ENCODE measurements at regions not wholly inside any gene's neighbourhood (a gene's known extent, or its start where the extent isn't known, plus 50 kb on each side); places are given as distances from the start of the nearest gene placed in this dataset.

DNA sequence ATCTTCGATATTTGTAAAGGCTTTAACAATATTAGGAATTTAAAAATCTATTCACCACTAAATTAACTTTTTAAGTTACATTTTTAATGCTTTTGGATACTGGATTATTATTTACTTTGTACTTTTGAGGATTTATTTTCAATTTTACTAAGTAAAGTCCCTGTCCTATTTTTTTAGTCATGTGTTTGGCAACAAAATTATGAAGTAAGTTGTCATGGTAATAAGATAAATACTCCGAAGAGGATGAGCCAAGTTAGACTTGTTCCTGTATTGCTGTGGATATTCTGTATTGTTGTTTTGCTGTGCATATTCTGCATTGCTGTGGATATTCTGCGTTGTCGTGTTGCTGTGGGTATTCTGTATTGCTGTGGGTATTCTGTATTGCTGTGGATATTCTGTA lies 210.1 kb downstream of the MTRR start:
- Histone ChIP-seq H3K27me3 (ENCODE audit: insufficient read depth, low read length) (no peaks in the 10 kb centered on the region), H3K4me1 (ENCODE audit: control insufficient read depth in 1 of 2, insufficient read depth in 2 of 2, low read length in 2 of 2) (no peaks in the 10 kb centered on the region), H4K20me1 (ENCODE audit: insufficient read depth) (no peaks in the 10 kb centered on the region), H3K9me2 (ENCODE audit: insufficient read depth) (no peaks in the 10 kb centered on the region), H3K36me3 (ENCODE audit: control insufficient read depth in 1 of 2, insufficient read depth in 2 of 2, low read length in 2 of 2) (no peaks in the 10 kb centered on the region), H3K4me3 (replicated peaks in 1 of 2; ENCODE audit: low read depth in 1 of 2, low read length in 2 of 2) (no peak overlapping the region), H3K79me2 (ENCODE audit: insufficient read depth, low read length) (no peaks in the 10 kb centered on the region), H3K4me2 (ENCODE audit: low read length) (no peak overlapping the region), H2AFZ (ENCODE audit: low read depth, low read length, poor library complexity, severe bottlenecking) (no peak overlapping the region), H3K9me3 (ENCODE audit: control insufficient read depth in 1 of 2, insufficient read depth in 1 of 2, low read depth in 1 of 2, low read length in 2 of 2) (peaks cover 0 to 8% of the 10 kb centered on the region in 2 experiments; a peak in 1 of 4 replicates), H3K27ac (ENCODE audit: low read depth, low read length) (no peak overlapping the region), H3K9ac (ENCODE audit: low read length) (no peak overlapping the region)
- TF ChIP-seq, protein P1, sequence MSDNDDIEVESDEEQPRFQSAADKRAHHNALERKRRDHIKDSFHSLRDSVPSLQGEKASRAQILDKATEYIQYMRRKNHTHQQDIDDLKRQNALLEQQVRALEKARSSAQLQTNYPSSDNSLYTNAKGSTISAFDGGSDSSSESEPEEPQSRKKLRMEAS (IDR thresholded peaks at IDR 0.05): no peak
- TF ChIP-seq EZH2 (IDR thresholded peaks at IDR 0.05) (no peak), ELF1 (IDR thresholded peaks at IDR 0.05; ENCODE audit: borderline replicate concordance, low read depth) (no peak), POLR2AphosphoS5 (IDR thresholded peaks at IDR 0.05; ENCODE audit: low read depth, low read length) (no peak), RAD21 (IDR thresholded peaks at IDR 0.05; ENCODE audit: low read depth) (no peak)
- TF ChIP-seq, protein P2, sequence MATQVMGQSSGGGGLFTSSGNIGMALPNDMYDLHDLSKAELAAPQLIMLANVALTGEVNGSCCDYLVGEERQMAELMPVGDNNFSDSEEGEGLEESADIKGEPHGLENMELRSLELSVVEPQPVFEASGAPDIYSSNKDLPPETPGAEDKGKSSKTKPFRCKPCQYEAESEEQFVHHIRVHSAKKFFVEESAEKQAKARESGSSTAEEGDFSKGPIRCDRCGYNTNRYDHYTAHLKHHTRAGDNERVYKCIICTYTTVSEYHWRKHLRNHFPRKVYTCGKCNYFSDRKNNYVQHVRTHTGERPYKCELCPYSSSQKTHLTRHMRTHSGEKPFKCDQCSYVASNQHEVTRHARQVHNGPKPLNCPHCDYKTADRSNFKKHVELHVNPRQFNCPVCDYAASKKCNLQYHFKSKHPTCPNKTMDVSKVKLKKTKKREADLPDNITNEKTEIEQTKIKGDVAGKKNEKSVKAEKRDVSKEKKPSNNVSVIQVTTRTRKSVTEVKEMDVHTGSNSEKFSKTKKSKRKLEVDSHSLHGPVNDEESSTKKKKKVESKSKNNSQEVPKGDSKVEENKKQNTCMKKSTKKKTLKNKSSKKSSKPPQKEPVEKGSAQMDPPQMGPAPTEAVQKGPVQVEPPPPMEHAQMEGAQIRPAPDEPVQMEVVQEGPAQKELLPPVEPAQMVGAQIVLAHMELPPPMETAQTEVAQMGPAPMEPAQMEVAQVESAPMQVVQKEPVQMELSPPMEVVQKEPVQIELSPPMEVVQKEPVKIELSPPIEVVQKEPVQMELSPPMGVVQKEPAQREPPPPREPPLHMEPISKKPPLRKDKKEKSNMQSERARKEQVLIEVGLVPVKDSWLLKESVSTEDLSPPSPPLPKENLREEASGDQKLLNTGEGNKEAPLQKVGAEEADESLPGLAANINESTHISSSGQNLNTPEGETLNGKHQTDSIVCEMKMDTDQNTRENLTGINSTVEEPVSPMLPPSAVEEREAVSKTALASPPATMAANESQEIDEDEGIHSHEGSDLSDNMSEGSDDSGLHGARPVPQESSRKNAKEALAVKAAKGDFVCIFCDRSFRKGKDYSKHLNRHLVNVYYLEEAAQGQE (IDR thresholded peaks at IDR 0.05; ENCODE audit: low read depth): no peak
- ChIA-PET POLR2A (no interaction called here), RAD21 (ENCODE audit: low non-redundant PET in 1 of 2, low total read pairs in 2 of 2, uncharacterized antibody in 2 of 2, unreplicated experiment in 2 of 2) (no interaction called here), CTCF (no interaction called here)
- ATAC-seq: no peak
- DNase-seq (ENCODE audit: low read depth, low spot score): no peak
- intact Hi-C loops (cut with micrococcal nuclease): no loop called here
- BruUV-seq (replicated peaks): no TSS peak

DNA sequence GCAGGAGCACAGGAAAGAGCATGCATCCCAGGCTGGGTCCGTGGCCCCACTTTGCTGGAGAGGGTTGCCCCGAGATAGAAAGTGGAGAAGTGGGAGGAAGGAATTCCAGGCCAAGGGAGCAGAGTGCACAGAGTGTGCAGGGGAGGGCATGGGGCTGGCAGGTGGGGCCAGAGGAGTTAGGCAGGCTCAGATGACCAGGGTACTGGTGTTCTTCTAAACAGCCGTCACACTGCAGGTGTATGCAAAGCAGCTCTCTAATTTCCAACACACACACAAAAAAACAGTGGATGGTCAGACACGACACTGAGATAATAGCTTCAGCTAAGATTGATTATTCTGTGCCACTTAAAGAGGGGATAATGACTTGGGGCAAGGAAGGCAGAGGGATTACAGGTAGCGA lies 212.2 kb downstream of the MTRR start:
- ChIA-PET CTCF (no interaction called here), POLR2A (no interaction called here), RAD21 (ENCODE audit: low non-redundant PET in 1 of 2, low total read pairs in 2 of 2, uncharacterized antibody in 2 of 2, unreplicated experiment in 2 of 2) (no interaction called here)
- Histone ChIP-seq H4K20me1 (ENCODE audit: insufficient read depth) (no peaks in the 10 kb centered on the region), H3K9me3 (ENCODE audit: control insufficient read depth in 1 of 2, insufficient read depth in 1 of 2, low read depth in 1 of 2, low read length in 2 of 2) (peaks cover 0 to 8% of the 10 kb centered on the region in 2 experiments; a peak in 1 of 4 replicates), H3K9ac (ENCODE audit: low read length) (no peak overlapping the region), H2AFZ (ENCODE audit: low read depth, low read length, poor library complexity, severe bottlenecking) (no peak overlapping the region), H3K9me2 (ENCODE audit: insufficient read depth) (no peaks in the 10 kb centered on the region), H3K4me1 (ENCODE audit: control insufficient read depth in 1 of 2, insufficient read depth in 2 of 2, low read length in 2 of 2) (no peaks in the 10 kb centered on the region), H3K36me3 (ENCODE audit: control insufficient read depth in 1 of 2, insufficient read depth in 2 of 2, low read length in 2 of 2) (no peaks in the 10 kb centered on the region), H3K27ac (ENCODE audit: low read depth, low read length) (no peak overlapping the region), H3K27me3 (ENCODE audit: insufficient read depth, low read length) (no peaks in the 10 kb centered on the region), H3K4me3 (replicated peaks in 1 of 2; ENCODE audit: low read depth in 1 of 2, low read length in 2 of 2) (no peak overlapping the region), H3K4me2 (ENCODE audit: low read length) (no peak overlapping the region), H3K79me2 (ENCODE audit: insufficient read depth, low read length) (no peaks in the 10 kb centered on the region)
- ATAC-seq: no peak
- intact Hi-C loops (cut with micrococcal nuclease): no loop called here
- BruUV-seq (replicated peaks): no TSS peak
- TF ChIP-seq JUND (IDR thresholded peaks at IDR 0.05) (no peak), EGR1 (IDR thresholded peaks at IDR 0.05; ENCODE audit: low read depth) (no peak), SP1 (IDR thresholded peaks at IDR 0.05; ENCODE audit: low read depth) (no peak), ZFX (IDR thresholded peaks at IDR 0.05) (no peak), TCF7L2 (IDR thresholded peaks at IDR 0.05; ENCODE audit: borderline replicate concordance, extremely low read depth, insufficient read depth, insufficient read length) (no peak), EZH2 (IDR thresholded peaks at IDR 0.05) (no peak), YY1 (IDR thresholded peaks at IDR 0.05; ENCODE audit: extremely low read depth, insufficient replicate concordance, low read depth, low read length) (no peak), RAD21 (IDR thresholded peaks at IDR 0.05; ENCODE audit: low read depth) (no peak)
- no peak for DNase-seq (ENCODE audit: low read depth, low spot score)
